ENCODE measurements at regions not wholly inside any gene's neighbourhood (a gene's known extent, or its start where the extent isn't known, plus 50 kb on each side); places are given as distances from the start of the nearest gene placed in this dataset.

DNA sequence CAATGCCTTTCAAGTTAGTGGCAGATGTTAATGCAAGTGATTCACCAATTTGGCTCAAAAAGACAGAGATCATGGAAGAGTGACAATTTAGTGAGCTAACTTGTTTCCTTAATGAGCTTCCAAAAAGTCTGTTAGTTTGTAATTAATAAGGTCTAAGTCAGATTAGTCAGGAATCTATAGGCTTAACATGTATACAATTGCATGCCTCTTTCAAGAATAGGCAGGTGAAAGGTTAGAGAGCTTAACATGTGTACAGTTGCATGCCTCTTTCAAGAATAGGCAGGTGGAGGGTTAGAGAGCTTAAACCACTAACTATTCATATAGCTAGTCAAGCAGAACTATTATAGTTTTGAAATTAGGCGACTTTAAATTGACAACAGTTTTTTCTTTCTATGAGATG is 663.8 kb downstream of the C12orf50 start:
- no peak for DNase-seq
- 80 to 89% (median 82%) methylated on average over 1 of the region's 1 CpG for WGBS, 5 donors
- H3K9me3 ChIP-seq, result peaks cover 0 to 33% (median 6%) of the 10 kb centered on the region in 8 donors
- H3K27me3 ChIP-seq (replicated peaks in 1 of 7), result no peaks in the 10 kb centered on the region
- no peak overlapping the region for H3K4me3 ChIP-seq
- no peak overlapping the region for H3K27ac ChIP-seq
- intact Hi-C loops (cut with DNase I; ENCODE audit: low total_unique reads), result no loop called here
- TF ChIP-seq POLR2AphosphoS5 (IDR thresholded peaks at IDR 0.05) (no peak), POLR2A (IDR thresholded peaks at IDR 0.05) (no peak)
- TF ChIP-seq, protein P1, sequence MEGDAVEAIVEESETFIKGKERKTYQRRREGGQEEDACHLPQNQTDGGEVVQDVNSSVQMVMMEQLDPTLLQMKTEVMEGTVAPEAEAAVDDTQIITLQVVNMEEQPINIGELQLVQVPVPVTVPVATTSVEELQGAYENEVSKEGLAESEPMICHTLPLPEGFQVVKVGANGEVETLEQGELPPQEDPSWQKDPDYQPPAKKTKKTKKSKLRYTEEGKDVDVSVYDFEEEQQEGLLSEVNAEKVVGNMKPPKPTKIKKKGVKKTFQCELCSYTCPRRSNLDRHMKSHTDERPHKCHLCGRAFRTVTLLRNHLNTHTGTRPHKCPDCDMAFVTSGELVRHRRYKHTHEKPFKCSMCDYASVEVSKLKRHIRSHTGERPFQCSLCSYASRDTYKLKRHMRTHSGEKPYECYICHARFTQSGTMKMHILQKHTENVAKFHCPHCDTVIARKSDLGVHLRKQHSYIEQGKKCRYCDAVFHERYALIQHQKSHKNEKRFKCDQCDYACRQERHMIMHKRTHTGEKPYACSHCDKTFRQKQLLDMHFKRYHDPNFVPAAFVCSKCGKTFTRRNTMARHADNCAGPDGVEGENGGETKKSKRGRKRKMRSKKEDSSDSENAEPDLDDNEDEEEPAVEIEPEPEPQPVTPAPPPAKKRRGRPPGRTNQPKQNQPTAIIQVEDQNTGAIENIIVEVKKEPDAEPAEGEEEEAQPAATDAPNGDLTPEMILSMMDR (IDR thresholded peaks at IDR 0.05 in 8 of 11, conservative IDR thresholded peaks at IDR 0.05 in 3 of 11), result no peak
- H3K4me1 ChIP-seq, result no peaks in the 10 kb centered on the region
- H3K36me3 ChIP-seq, result no peaks in the 10 kb centered on the region

DNA sequence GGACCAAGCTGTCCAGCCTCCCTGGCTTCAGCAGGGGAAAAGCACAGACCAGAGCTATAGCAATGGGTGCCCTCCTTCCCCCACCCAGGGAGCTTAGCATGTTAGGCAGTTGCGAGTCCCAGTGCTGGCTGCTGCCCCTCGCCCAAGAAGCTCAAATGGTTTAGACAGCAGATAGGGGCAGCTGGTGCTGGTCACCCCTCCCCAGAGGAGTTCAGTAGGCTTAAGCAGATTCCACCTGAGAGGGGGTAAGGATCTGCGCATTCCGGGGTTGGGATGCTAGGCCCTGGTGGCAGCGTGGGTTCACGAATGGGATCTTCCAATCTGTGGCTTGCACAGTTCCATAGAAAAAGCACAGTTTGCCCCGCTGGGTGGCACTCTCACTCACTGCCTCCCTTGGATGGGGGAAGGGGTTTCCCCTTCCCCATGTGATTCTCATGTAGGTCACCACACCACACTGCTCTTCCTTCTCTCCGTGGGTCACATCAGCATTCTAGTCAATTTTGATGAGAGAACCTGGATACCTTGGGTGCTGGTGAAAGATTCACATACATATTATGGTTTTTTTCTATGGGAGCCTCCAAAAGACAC is 665.6 kb downstream of the C12orf50 start:
- Histone ChIP-seq H3K27me3 (replicated peaks in 1 of 7) (no peaks in the 10 kb centered on the region), H3K27ac (no peak overlapping the region), H3K4me1 (no peaks in the 10 kb centered on the region), H3K36me3 (no peaks in the 10 kb centered on the region), H3K9me3 (peaks cover 2 to 51% (median 20%) of the 10 kb centered on the region in 8 donors), H3K4me3 (no peak overlapping the region)
- intact Hi-C loops (cut with DNase I; ENCODE audit: low total_unique reads), result no loop called here
- no peak for DNase-seq
- TF ChIP-seq, protein P1 (IDR thresholded peaks at IDR 0.05 in 8 of 11, conservative IDR thresholded peaks at IDR 0.05 in 3 of 11), result no peak
- no peak for TF ChIP-seq POLR2AphosphoS5 (IDR thresholded peaks at IDR 0.05)
- no peak for TF ChIP-seq POLR2A (IDR thresholded peaks at IDR 0.05)
- WGBS, 5 donors, result 86 to 95% (median 89%) methylated on average over 6 to 8 of the region's 8 CpGs

DNA sequence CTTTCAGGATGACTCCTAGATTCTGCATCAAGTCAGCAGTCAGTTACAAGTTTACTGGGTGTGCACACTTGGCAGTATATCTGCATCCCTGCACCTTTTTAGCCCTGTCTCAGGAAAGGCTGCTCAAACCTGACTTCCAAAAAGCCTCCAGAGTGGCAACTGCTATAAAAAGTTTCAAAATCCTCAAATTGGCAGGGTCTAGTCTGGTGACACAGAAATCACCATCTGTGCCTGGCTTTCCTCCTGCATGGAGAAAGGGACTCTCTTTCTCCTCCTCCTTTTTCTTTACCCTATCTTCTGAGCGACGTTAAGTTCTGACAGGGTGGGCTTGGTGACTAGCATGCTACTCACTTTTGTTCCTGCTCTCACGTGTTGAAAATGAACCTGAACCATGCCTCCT is 679.5 kb downstream of the C12orf50 start:
- Histone ChIP-seq H3K4me3 (no peak overlapping the region), H3K27ac (no peak overlapping the region), H3K9me3 (no peaks in the 10 kb centered on the region), H3K36me3 (no peaks in the 10 kb centered on the region), H3K27me3 (replicated peaks in 1 of 7) (no peaks in the 10 kb centered on the region), H3K4me1 (no peaks in the 10 kb centered on the region)
- no peak for DNase-seq
- TF ChIP-seq, protein P1 (IDR thresholded peaks at IDR 0.05 in 8 of 11, conservative IDR thresholded peaks at IDR 0.05 in 3 of 11), result no peak
- no peak for TF ChIP-seq POLR2AphosphoS5 (IDR thresholded peaks at IDR 0.05)
- no peak for TF ChIP-seq POLR2A (IDR thresholded peaks at IDR 0.05)
- intact Hi-C loops (cut with DNase I; ENCODE audit: low total_unique reads), result no loop called here
- 81 to 95% (median 86%) methylated on average over 3 of the region's 3 CpGs for WGBS, 5 donors

DNA sequence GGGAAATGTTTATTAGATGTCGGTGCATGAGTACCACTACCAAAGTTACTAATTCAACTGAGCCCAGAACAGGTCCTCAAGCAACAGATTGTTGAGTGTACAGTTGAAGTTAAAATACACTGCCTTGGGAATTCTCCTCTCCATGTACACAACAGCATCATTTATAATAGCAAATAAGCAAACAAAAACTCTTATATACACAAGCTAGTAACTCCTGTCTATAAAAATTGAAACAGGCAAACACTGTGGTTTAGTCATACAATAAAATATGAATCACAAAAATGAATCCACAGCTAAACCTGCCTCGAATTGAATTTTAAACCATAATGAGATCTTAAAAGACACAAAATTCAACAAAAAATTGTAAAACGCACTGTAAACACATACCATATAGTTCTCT is 681.1 kb downstream of the C12orf50 start:
- Histone ChIP-seq H3K36me3 (no peaks in the 10 kb centered on the region), H3K4me1 (no peaks in the 10 kb centered on the region), H3K4me3 (no peak overlapping the region), H3K27me3 (replicated peaks in 1 of 7) (no peaks in the 10 kb centered on the region), H3K27ac (no peak overlapping the region), H3K9me3 (no peaks in the 10 kb centered on the region)
- TF ChIP-seq, protein P1 (IDR thresholded peaks at IDR 0.05 in 8 of 11, conservative IDR thresholded peaks at IDR 0.05 in 3 of 11), result no peak
- TF ChIP-seq POLR2A (IDR thresholded peaks at IDR 0.05), result no peak
- TF ChIP-seq POLR2AphosphoS5 (IDR thresholded peaks at IDR 0.05), result no peak
- WGBS, 5 donors, result 76 to 88% (median 81%) methylated on average over 3 of the region's 3 CpGs
- no peak for DNase-seq
- intact Hi-C loops (cut with DNase I; ENCODE audit: low total_unique reads), result no loop called here
